ENCODE measurements at regions not wholly inside any gene's neighbourhood (a gene's known extent, or its start where the extent isn't known, plus 50 kb on each side); places are given as distances from the start of the nearest gene placed in this dataset.

DNA sequence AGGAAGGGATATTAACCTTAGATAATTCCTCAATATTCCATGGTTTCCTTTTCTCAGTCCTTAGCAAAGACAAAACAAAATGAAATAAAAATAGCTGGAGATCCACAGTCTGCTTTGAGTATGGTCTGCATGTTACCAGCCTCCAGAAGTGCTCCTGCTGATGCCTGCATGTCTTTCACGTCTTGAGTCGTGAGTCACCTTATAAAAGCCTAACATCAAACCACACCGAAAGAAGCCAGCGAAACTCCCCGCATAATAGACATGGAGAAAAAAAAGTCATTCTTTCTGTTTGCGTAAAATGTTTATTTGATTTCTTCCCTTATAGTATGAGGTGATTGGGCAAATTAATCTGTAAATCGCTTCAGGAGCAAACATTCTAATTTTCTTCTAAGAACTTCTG lies 380.5 kb downstream of the SLCO4C1 start:
- TF ChIP-seq, protein P1, sequence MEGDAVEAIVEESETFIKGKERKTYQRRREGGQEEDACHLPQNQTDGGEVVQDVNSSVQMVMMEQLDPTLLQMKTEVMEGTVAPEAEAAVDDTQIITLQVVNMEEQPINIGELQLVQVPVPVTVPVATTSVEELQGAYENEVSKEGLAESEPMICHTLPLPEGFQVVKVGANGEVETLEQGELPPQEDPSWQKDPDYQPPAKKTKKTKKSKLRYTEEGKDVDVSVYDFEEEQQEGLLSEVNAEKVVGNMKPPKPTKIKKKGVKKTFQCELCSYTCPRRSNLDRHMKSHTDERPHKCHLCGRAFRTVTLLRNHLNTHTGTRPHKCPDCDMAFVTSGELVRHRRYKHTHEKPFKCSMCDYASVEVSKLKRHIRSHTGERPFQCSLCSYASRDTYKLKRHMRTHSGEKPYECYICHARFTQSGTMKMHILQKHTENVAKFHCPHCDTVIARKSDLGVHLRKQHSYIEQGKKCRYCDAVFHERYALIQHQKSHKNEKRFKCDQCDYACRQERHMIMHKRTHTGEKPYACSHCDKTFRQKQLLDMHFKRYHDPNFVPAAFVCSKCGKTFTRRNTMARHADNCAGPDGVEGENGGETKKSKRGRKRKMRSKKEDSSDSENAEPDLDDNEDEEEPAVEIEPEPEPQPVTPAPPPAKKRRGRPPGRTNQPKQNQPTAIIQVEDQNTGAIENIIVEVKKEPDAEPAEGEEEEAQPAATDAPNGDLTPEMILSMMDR (IDR thresholded peaks at IDR 0.05; ENCODE audit: low read depth, low read length, poor library complexity, severe bottlenecking): no peak
- TF ChIP-seq EZH2phosphoT487 (IDR thresholded peaks at IDR 0.05; ENCODE audit: borderline replicate concordance, low read length): no peak

Measured in DOHH2 (cell line).